ENCODE measurements at regions not wholly inside any gene's neighbourhood (a gene's known extent, or its start where the extent isn't known, plus 50 kb on each side); places are given as distances from the start of the nearest gene placed in this dataset.

DNA sequence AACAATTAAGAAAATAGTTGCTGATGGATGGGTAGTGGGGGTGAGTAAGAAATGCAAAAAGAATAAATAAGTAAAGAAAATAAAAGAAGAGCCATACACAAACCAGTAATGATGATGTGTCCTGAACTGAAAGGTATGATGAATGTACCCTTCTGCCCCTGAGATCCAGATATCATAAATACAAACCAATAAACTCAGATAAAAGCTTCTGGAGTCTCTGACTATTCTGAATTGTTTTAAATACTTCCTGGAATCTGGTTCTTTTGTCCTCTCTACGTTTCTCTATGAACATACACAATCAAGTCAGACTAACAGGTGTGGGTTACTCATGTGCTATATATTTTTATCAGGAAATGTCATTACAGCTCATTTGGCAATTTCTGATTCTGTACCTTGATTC is 153.4 kb downstream of the PPP1R2C start:
- Histone ChIP-seq H3K27ac (ENCODE audit: extremely low read depth, low read depth, low read length) (no peak overlapping the region), H3K4me3 (ENCODE audit: low read depth, low read length) (no peak overlapping the region), H3K36me3 (ENCODE audit: control insufficient read depth in 2 of 2, insufficient read depth in 1 of 2, low read length in 2 of 2) (no peaks in the 10 kb centered on the region), H3K9me3 (ENCODE audit: control insufficient read depth, insufficient read depth, low read depth, low read length) (no peaks in the 10 kb centered on the region), H3K4me1 (ENCODE audit: control insufficient read depth, insufficient read depth, low read length) (no peaks in the 10 kb centered on the region)
- ChIA-PET POLR2A (no interaction called here), CTCF (no interaction called here)
- TF ChIP-seq ZNF155 (tag by site-specific recombination; IDR thresholded peaks at IDR 0.05), result no peak
- TF ChIP-seq ZNF146 (tag by site-specific recombination; IDR thresholded peaks at IDR 0.05), result no peak
- no peak for TF ChIP-seq ZNF341 (tag by site-specific recombination; IDR thresholded peaks at IDR 0.05; ENCODE audit: low read depth)
- TF ChIP-seq, protein P1, sequence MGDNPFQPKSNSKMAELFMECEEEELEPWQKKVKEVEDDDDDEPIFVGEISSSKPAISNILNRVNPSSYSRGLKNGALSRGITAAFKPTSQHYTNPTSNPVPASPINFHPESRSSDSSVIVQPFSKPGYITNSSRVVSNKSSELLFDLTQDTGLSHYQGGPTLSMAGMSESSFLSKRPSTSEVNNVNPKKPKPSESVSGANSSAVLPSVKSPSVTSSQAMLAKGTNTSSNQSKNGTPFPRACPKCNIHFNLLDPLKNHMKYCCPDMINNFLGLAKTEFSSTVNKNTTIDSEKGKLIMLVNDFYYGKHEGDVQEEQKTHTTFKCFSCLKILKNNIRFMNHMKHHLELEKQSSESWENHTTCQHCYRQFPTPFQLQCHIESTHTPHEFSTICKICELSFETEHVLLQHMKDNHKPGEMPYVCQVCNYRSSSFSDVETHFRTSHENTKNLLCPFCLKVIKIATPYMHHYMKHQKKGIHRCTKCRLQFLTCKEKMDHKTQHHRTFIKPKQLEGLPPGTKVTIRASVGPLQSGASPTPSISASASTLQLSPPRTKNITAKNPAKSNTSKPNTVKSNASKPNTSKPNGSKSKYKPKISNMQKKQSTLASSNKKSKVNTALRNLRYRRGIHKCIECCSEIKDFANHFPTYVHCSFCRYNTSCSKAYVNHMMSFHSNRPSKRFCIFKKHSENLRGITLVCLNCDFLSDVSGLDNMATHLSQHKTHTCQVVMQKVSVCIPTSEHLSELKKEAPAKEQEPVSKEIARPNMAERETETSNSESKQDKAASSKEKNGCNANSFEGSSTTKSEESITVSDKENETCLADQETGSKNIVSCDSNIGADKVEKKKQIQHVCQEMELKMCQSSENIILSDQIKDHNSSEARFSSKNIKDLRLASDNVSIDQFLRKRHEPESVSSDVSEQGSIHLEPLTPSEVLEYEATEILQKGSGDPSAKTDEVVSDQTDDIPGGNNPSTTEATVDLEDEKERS (tag by site-specific recombination; IDR thresholded peaks at IDR 0.05), result no peak
- TF ChIP-seq ZNF76 (tag by site-specific recombination; IDR thresholded peaks at IDR 0.05; ENCODE audit: borderline replicate concordance, low read depth), result no peak
- no peak for TF ChIP-seq ZIC2 (tag by site-specific recombination; IDR thresholded peaks at IDR 0.05)
- TF ChIP-seq, protein P2, sequence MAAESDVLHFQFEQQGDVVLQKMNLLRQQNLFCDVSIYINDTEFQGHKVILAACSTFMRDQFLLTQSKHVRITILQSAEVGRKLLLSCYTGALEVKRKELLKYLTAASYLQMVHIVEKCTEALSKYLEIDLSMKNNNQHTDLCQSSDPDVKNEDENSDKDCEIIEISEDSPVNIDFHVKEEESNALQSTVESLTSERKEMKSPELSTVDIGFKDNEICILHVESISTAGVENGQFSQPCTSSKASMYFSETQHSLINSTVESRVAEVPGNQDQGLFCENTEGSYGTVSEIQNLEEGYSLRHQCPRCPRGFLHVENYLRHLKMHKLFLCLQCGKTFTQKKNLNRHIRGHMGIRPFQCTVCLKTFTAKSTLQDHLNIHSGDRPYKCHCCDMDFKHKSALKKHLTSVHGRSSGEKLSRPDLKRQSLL (tag by site-specific recombination; IDR thresholded peaks at IDR 0.05), result no peak
- no peak for TF ChIP-seq ZNF433 (tag by site-specific recombination; IDR thresholded peaks at IDR 0.05; ENCODE audit: low read depth)
- no peak for TF ChIP-seq ZNF169 (tag by site-specific recombination; IDR thresholded peaks at IDR 0.05)
- TF ChIP-seq ZNF366 (tag by site-specific recombination; conservative IDR thresholded peaks at IDR 0.05), result no peak
- TF ChIP-seq, protein P3, sequence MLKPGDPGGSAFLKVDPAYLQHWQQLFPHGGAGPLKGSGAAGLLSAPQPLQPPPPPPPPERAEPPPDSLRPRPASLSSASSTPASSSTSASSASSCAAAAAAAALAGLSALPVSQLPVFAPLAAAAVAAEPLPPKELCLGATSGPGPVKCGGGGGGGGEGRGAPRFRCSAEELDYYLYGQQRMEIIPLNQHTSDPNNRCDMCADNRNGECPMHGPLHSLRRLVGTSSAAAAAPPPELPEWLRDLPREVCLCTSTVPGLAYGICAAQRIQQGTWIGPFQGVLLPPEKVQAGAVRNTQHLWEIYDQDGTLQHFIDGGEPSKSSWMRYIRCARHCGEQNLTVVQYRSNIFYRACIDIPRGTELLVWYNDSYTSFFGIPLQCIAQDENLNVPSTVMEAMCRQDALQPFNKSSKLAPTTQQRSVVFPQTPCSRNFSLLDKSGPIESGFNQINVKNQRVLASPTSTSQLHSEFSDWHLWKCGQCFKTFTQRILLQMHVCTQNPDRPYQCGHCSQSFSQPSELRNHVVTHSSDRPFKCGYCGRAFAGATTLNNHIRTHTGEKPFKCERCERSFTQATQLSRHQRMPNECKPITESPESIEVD (tag by site-specific recombination; IDR thresholded peaks at IDR 0.05), result no peak
- no peak for TF ChIP-seq MEIS1 (CRISPR knock-in tag; IDR thresholded peaks at IDR 0.05; ENCODE audit: borderline replicate concordance)

DNA sequence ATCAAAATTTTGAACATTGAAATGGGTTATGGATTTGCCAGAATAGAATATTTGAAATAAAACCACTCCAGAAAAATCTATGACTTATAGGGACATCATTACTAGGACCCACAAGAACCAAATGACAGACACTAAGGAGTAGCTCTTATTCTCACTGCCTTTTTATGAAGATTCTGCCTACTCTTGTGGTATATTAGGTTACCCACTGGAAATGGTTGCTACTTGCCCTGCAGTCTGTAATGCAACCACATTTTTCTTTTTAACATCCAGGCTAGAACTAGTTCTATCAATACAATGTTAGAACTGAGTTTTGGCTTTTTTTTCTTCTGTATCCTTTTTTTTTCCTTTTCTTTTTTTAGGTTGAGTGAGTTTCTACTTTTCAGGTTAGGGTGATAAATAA is 158.9 kb downstream of the PPP1R2C start:
- ChIA-PET CTCF (no interaction called here), POLR2A (no interaction called here)
- no peak overlapping the region for H3K27ac ChIP-seq (ENCODE audit: extremely low read depth, low read depth, low read length)
- TF ChIP-seq ZNF184 (tag by site-specific recombination; IDR thresholded peaks at IDR 0.05), result no peak
- TF ChIP-seq, protein P4, sequence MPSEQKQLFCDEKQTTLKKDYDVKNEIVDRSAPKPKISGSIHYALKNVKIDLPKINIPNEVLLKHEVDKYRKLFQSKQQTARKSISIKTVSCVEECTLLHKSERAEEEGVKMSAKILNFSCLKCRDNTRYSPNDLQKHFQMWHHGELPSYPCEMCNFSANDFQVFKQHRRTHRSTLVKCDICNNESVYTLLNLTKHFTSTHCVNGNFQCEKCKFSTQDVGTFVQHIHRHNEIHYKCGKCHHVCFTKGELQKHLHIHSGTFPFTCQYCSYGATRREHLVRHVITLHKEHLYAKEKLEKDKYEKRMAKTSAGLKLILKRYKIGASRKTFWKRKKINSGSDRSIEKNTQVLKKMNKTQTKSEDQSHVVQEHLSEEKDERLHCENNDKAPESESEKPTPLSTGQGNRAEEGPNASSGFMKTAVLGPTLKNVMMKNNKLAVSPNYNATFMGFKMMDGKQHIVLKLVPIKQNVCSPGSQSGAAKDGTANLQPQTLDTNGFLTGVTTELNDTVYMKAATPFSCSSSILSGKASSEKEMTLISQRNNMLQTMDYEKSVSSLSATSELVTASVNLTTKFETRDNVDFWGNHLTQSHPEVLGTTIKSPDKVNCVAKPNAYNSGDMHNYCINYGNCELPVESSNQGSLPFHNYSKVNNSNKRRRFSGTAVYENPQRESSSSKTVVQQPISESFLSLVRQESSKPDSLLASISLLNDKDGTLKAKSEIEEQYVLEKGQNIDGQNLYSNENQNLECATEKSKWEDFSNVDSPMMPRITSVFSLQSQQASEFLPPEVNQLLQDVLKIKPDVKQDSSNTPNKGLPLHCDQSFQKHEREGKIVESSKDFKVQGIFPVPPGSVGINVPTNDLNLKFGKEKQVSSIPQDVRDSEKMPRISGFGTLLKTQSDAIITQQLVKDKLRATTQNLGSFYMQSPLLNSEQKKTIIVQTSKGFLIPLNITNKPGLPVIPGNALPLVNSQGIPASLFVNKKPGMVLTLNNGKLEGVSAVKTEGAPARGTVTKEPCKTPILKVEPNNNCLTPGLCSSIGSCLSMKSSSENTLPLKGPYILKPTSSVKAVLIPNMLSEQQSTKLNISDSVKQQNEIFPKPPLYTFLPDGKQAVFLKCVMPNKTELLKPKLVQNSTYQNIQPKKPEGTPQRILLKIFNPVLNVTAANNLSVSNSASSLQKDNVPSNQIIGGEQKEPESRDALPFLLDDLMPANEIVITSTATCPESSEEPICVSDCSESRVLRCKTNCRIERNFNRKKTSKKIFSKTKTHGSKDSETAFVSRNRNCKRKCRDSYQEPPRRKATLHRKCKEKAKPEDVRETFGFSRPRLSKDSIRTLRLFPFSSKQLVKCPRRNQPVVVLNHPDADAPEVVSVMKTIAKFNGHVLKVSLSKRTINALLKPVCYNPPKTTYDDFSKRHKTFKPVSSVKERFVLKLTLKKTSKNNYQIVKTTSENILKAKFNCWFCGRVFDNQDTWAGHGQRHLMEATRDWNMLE (tag by site-specific recombination; conservative IDR thresholded peaks at IDR 0.05; ENCODE audit: low read depth), result no peak
- TF ChIP-seq ZNF140 (tag by site-specific recombination; IDR thresholded peaks at IDR 0.05), result no peak
- TF ChIP-seq GLI4 (tag by site-specific recombination; IDR thresholded peaks at IDR 0.05), result no peak
- no peak for TF ChIP-seq ZNF423 (tag by site-specific recombination; IDR thresholded peaks at IDR 0.05)
- no peak for TF ChIP-seq ZNF335 (tag by site-specific recombination; conservative IDR thresholded peaks at IDR 0.05)
- no peak for TF ChIP-seq ZNF473 (tag by site-specific recombination; IDR thresholded peaks at IDR 0.05)
- no peak for TF ChIP-seq ZNF626 (tag by site-specific recombination; IDR thresholded peaks at IDR 0.05)
- TF ChIP-seq, protein P5, sequence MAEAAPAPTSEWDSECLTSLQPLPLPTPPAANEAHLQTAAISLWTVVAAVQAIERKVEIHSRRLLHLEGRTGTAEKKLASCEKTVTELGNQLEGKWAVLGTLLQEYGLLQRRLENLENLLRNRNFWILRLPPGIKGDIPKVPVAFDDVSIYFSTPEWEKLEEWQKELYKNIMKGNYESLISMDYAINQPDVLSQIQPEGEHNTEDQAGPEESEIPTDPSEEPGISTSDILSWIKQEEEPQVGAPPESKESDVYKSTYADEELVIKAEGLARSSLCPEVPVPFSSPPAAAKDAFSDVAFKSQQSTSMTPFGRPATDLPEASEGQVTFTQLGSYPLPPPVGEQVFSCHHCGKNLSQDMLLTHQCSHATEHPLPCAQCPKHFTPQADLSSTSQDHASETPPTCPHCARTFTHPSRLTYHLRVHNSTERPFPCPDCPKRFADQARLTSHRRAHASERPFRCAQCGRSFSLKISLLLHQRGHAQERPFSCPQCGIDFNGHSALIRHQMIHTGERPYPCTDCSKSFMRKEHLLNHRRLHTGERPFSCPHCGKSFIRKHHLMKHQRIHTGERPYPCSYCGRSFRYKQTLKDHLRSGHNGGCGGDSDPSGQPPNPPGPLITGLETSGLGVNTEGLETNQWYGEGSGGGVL (tag by site-specific recombination; IDR thresholded peaks at IDR 0.05), result no peak
- no peak for TF ChIP-seq ZSCAN16 (tag by site-specific recombination; IDR thresholded peaks at IDR 0.05)
- TF ChIP-seq ZBTB20 (tag by site-specific recombination; IDR thresholded peaks at IDR 0.05), result no peak
- no peak for TF ChIP-seq ZNF354C (tag by site-specific recombination; IDR thresholded peaks at IDR 0.05; ENCODE audit: borderline replicate concordance, low read depth)
- no peaks in the 10 kb centered on the region for H3K36me3 ChIP-seq (ENCODE audit: control insufficient read depth in 2 of 2, insufficient read depth in 1 of 2, low read length in 2 of 2)
- no peak overlapping the region for H3K4me3 ChIP-seq (ENCODE audit: low read depth, low read length)
- H3K9me3 ChIP-seq (ENCODE audit: control insufficient read depth, insufficient read depth, low read depth, low read length), result peaks cover 2% of the 10 kb centered on the region; the same call in 1 of the 2 replicates
- H3K4me1 ChIP-seq (ENCODE audit: control insufficient read depth, insufficient read depth, low read length), result no peaks in the 10 kb centered on the region

All from HEK293 (cell line).